ENCODE measurements at regions not wholly inside any gene's neighbourhood (a gene's known extent, or its start where the extent isn't known, plus 50 kb on each side); places are given as distances from the start of the nearest gene placed in this dataset.

GRCh38 chr10:33111488-33112051, 153.5 kb upstream of the ITGB1 start:
- no peak for TF ChIP-seq YY1 (IDR thresholded peaks at IDR 0.05; ENCODE audit: insufficient read depth, insufficient read length)
- TF ChIP-seq ZNF274 (IDR thresholded peaks at IDR 0.05; ENCODE audit: low read depth, low read length): no peak
- TF ChIP-seq SUZ12 (IDR thresholded peaks at IDR 0.05; ENCODE audit: extremely low read depth, insufficient read depth, insufficient read length): no peak

Measured in NT2/D1 (cell line).